HG02852 (cell line): ENCODE measurements at regions not wholly inside any gene's neighbourhood (a gene's known extent, or its start where the extent isn't known, plus 50 kb on each side); places are given as distances from the start of the nearest gene placed in this dataset.
"Not testable (repeated sequence)": the region's sequence is repeated elsewhere in the genome, so short reads cannot be mapped to it uniquely, and the experiment has no call there.

ENCODE experiments used
- ATAC-seq: cut with Tn5 transposase; IDR thresholded peaks from one replicate; pipeline ENCODE4 v1.9.1; 2021; ENCODE audit warnings: mild to moderate bottlenecking, moderate library complexity; ENCODE audit not compliant: unreplicated experiment

GRCh38 chr7:3135626-3136025 lies 92.0 kb upstream of the CARD11 start:
- no peak for ATAC-seq

- ATAC-seq: no peak
These were observed 94.5 kb upstream of the CARD11 start for GRCh38 chr7:3138206-3138605.

- no peak for ATAC-seq
These were observed 95.3 kb upstream of the CARD11 start for GRCh38 chr7:3138997-3139396.

- ATAC-seq: no peak
These were observed 97.2 kb upstream of the CARD11 start for GRCh38 chr7:3140834-3141233.

- ATAC-seq: no peak
These were observed 97.7 kb upstream of the CARD11 start for GRCh38 chr7:3141326-3141725.

- ATAC-seq: no peak
These were observed 100.5 kb upstream of the CARD11 start for GRCh38 chr7:3143869-3144775.

GRCh38 chr7:3144776-3145125 lies 101.1 kb upstream of the CARD11 start:
- not testable (repeated sequence) for ATAC-seq

- no peak for ATAC-seq
These were observed 103.0 kb upstream of the CARD11 start for GRCh38 chr7:3146571-3147226.

GRCh38 chr7:3148471-3148870 lies 104.8 kb upstream of the CARD11 start:
- not testable (repeated sequence) for ATAC-seq

GRCh38 chr7:3149231-3149995 lies 105.7 kb upstream of the CARD11 start:
- ATAC-seq: no peak

- ATAC-seq: no peak
These were observed 106.4 kb upstream of the CARD11 start for GRCh38 chr7:3150027-3150426.

GRCh38 chr7:3151784-3152183 lies 108.1 kb upstream of the CARD11 start:
- ATAC-seq: no peak

GRCh38 chr7:3152714-3153113 lies 109.0 kb upstream of the CARD11 start:
- no peak for ATAC-seq

- ATAC-seq: no peak
These were observed 109.5 kb upstream of the CARD11 start for GRCh38 chr7:3153118-3153517.

GRCh38 chr7:3154317-3154716 lies 110.7 kb upstream of the CARD11 start:
- ATAC-seq: no peak

- no peak for ATAC-seq
These were observed 111.3 kb upstream of the CARD11 start for GRCh38 chr7:3154881-3155494.

- ATAC-seq: no peak
These were observed 112.8 kb upstream of the CARD11 start for GRCh38 chr7:3156508-3156907.

GRCh38 chr7:3157566-3158287 lies 114.1 kb upstream of the CARD11 start:
- ATAC-seq: no peak

GRCh38 chr7:3158341-3158760 lies 114.7 kb upstream of the CARD11 start:
- ATAC-seq: no peak

GRCh38 chr7:3159039-3159438 lies 115.4 kb upstream of the CARD11 start:
- ATAC-seq: no peak
